ENCODE measurements at regions not wholly inside any gene's neighbourhood (a gene's known extent, or its start where the extent isn't known, plus 50 kb on each side); places are given as distances from the start of the nearest gene placed in this dataset.

GRCh38 chr1:73783352-73783751, 414.6 kb downstream of the LRRIQ3 start:
- Histone ChIP-seq H3K9ac (ENCODE audit: control insufficient read depth, insufficient read depth, low read length) (no peak overlapping the region), H3K27ac (ENCODE audit: control insufficient read depth, insufficient read depth) (no peak overlapping the region), H3K79me2 (ENCODE audit: control insufficient read depth, insufficient read depth, low read length) (no peaks in the 10 kb centered on the region), H2AFZ (ENCODE audit: control insufficient read depth, low read depth, low read length) (no peak overlapping the region), H3K4me2 (ENCODE audit: control insufficient read depth, insufficient read depth) (no peak overlapping the region), H4K20me1 (ENCODE audit: control insufficient read depth, insufficient read depth) (no peaks in the 10 kb centered on the region), H3K9me3 (replicated peaks; ENCODE audit: control insufficient read depth, insufficient read depth, low read length) (no peaks in the 10 kb centered on the region), H3K4me3 (no peak overlapping the region), H3K36me3 (ENCODE audit: control insufficient read depth in 2 of 2, insufficient read depth in 2 of 2, low read length in 1 of 2) (no peaks in the 10 kb centered on the region), H3K4me1 (ENCODE audit: control insufficient read depth, insufficient read depth, low read length) (no peaks in the 10 kb centered on the region), H3K27me3 (replicated peaks in 1 of 2; ENCODE audit: control insufficient read depth in 2 of 2, insufficient read depth in 2 of 2, low read length in 1 of 2) (no peaks in the 10 kb centered on the region; a peak in 1 of 4 replicates)
- WGBS (ENCODE audit: insufficient coverage, insufficient replicate concordance, low lambda C conversion rate, missing lambda C conversion rate) = 30% methylated on average over 6 of the region's 6 CpGs
- CTCF ChIA-PET = no interaction called here
- DNase-seq (ENCODE audit: low read depth, low spot score) (no peak), ATAC-seq (no peak), FAIRE-seq (no peak)
- intact Hi-C loops (cut with micrococcal nuclease; ENCODE audit: unreplicated experiment) = no loop called here
- POLR2A ChIA-PET = no interaction called here
- in situ Hi-C loops (cut with MboI) = no loop called here
- TF ChIP-seq ATF3 (IDR thresholded peaks at IDR 0.05; ENCODE audit: borderline replicate concordance, extremely low read depth, low read depth, low read length) = no peak
- TF ChIP-seq SRF (IDR thresholded peaks at IDR 0.05; ENCODE audit: low read depth in 2 of 2, low read length in 2 of 2) = no peak
- TF ChIP-seq HSF1 (IDR thresholded peaks at IDR 0.05; ENCODE audit: low read depth, low read length) = no peak
- no peak for TF ChIP-seq ZZZ3 (IDR thresholded peaks at IDR 0.05; ENCODE audit: control insufficient read depth, insufficient read length, low read depth)
- no peak for TF ChIP-seq TCF3 (IDR thresholded peaks at IDR 0.05; ENCODE audit: borderline replicate concordance, insufficient read depth, low read depth, low read length)
- no peak for TF ChIP-seq ZBTB11 (CRISPR knock-in tag; IDR thresholded peaks at IDR 0.05)
- TF ChIP-seq IKZF2 (IDR thresholded peaks at IDR 0.05) = no peak
- SMC1A ChIA-PET (ENCODE audit: uncharacterized antibody, unreplicated experiment) = no interaction called here
- RAD21 ChIA-PET (ENCODE audit: unreplicated experiment) = no interaction called here
- BruUV-seq (replicated peaks) = no TSS peak
